ENCODE measurements at regions not wholly inside any gene's neighbourhood (a gene's known extent, or its start where the extent isn't known, plus 50 kb on each side); places are given as distances from the start of the nearest gene placed in this dataset.
A peak's percentile ranks its signal among the peaks of the same experiment; 100 is the strongest.
"Not testable (repeated sequence)": the region's sequence is repeated elsewhere in the genome, so short reads cannot be mapped to it uniquely, and the experiment has no call there.

GRCh38 chr1:181324797-181325616 lies 158.3 kb upstream of the CACNA1E start:
- no peaks in the 10 kb centered on the region for H3K9me3 ChIP-seq (ENCODE audit: control insufficient read depth, low read length)
- 48 to 72% methylated on average over 3 to 11 of the region's 11 CpGs for WGBS, 2 experiments (ENCODE audit: insufficient coverage in 1 of 2, insufficient read length in 1 of 2)
- no peak overlapping the region for H3K4me3 ChIP-seq (ENCODE audit: low read length)
- no peaks in the 10 kb centered on the region for H3K9me3 Mint-ChIP-seq
- H3K4me3 Mint-ChIP-seq: no peak overlapping the region
- H3K27ac Mint-ChIP-seq: no peak overlapping the region
- H3K27ac ChIP-seq (ENCODE audit: low read depth, low read length): no peak overlapping the region
- no peaks in the 10 kb centered on the region for H3K36me3 Mint-ChIP-seq (ENCODE audit: low read depth)
- H3K4me1 ChIP-seq (ENCODE audit: control insufficient read depth, insufficient read depth, low read length): no peaks in the 10 kb centered on the region
- peaks cover 7% of the 10 kb centered on the region for H3K4me1 Mint-ChIP-seq
- H3K36me3 ChIP-seq (ENCODE audit: control insufficient read depth, insufficient read depth, low read length): no peaks in the 10 kb centered on the region
- no peak for TF ChIP-seq CTCF (conservative IDR thresholded peaks at IDR 0.05)
- no peak overlapping the region for H3K9ac ChIP-seq (ENCODE audit: extremely low read depth, low read length, poor library complexity, severe bottlenecking)
- peaks cover 40% of the 10 kb centered on the region for H3K27me3 Mint-ChIP-seq (ENCODE audit: insufficient read depth)
- DNase-seq: peak; percentile 77
- H3K27me3 ChIP-seq (ENCODE audit: control insufficient read depth, insufficient read depth, low read length, poor library complexity, severe bottlenecking): peaks cover 28% of the 10 kb centered on the region

GRCh38 chr1:181325765-181326164 lies 157.6 kb upstream of the CACNA1E start:
- H3K9ac ChIP-seq (ENCODE audit: extremely low read depth, low read length, poor library complexity, severe bottlenecking); H3K4me3 ChIP-seq (ENCODE audit: low read length); H3K9me3 ChIP-seq (ENCODE audit: control insufficient read depth, low read length); H3K27ac ChIP-seq (ENCODE audit: low read depth, low read length); H3K4me3 Mint-ChIP-seq; H3K27ac Mint-ChIP-seq; H3K9me3 Mint-ChIP-seq; H3K4me1 ChIP-seq (ENCODE audit: control insufficient read depth, insufficient read depth, low read length); H3K36me3 ChIP-seq (ENCODE audit: control insufficient read depth, insufficient read depth, low read length); H3K36me3 Mint-ChIP-seq (ENCODE audit: low read depth); H3K4me1 Mint-ChIP-seq: not testable (repeated sequence)
- peak; percentile 51 for DNase-seq
- H3K27me3 ChIP-seq (ENCODE audit: control insufficient read depth, insufficient read depth, low read length, poor library complexity, severe bottlenecking): peaks cover 20% of the 10 kb centered on the region
- peaks cover 33% of the 10 kb centered on the region for H3K27me3 Mint-ChIP-seq (ENCODE audit: insufficient read depth)
- WGBS, 2 experiments (ENCODE audit: insufficient coverage in 1 of 2, insufficient read length in 1 of 2): 94% methylated on average over 9 to 18 of the region's 18 CpGs

- no peak for TF ChIP-seq CTCF (conservative IDR thresholded peaks at IDR 0.05)
Measured at GRCh38 chr1:181326348-181326747, 157.0 kb upstream of the CACNA1E start.

More at GRCh38 chr1:181326348-181326747, 157.0 kb upstream of the CACNA1E start:
- Histone ChIP-seq H3K27ac (ENCODE audit: low read depth, low read length) (no peak overlapping the region), H3K4me3 (ENCODE audit: low read length) (no peak overlapping the region), H3K36me3 (ENCODE audit: control insufficient read depth, insufficient read depth, low read length) (no peaks in the 10 kb centered on the region), H3K4me1 (ENCODE audit: control insufficient read depth, insufficient read depth, low read length) (no peaks in the 10 kb centered on the region), H3K9ac (ENCODE audit: extremely low read depth, low read length, poor library complexity, severe bottlenecking) (no peak overlapping the region), H3K27me3 (ENCODE audit: control insufficient read depth, insufficient read depth, low read length, poor library complexity, severe bottlenecking) (peaks cover 14% of the 10 kb centered on the region), H3K9me3 (ENCODE audit: control insufficient read depth, low read length) (no peaks in the 10 kb centered on the region)
- Mint-ChIP-seq H3K36me3 (ENCODE audit: low read depth) (no peaks in the 10 kb centered on the region), H3K9me3 (no peaks in the 10 kb centered on the region), H3K27me3 (ENCODE audit: insufficient read depth) (peaks cover 27% of the 10 kb centered on the region), H3K4me3 (no peak overlapping the region), H3K4me1 (peaks cover 7% of the 10 kb centered on the region), H3K27ac (no peak overlapping the region)
- peak; percentile 24 for DNase-seq
- WGBS, 2 experiments (ENCODE audit: insufficient coverage in 1 of 2, insufficient read length in 1 of 2): 98 to 100% methylated on average over 3 of the region's 3 CpGs

Data from endodermal cell (in vitro differentiated cells).